GM12875 (cell line): ENCODE measurements at regions not wholly inside any gene's neighbourhood (a gene's known extent, or its start where the extent isn't known, plus 50 kb on each side); places are given as distances from the start of the nearest gene placed in this dataset.

ENCODE experiments used
- H3K4me3 ChIP-seq: one replicate; pipeline ENCODE4 v1.5.1; 2011; ENCODE audit warnings: low read depth, low read length, control low read depth
- TF ChIP-seq, protein P1 (sequence below): IDR thresholded peaks from 2 replicates; pipeline ENCODE4 v1.5.1; 2011; ENCODE audit warnings: low read depth, mild to moderate bottlenecking, control low read depth, inconsistent platforms, low read length, moderate library complexity, borderline replicate concordance; ENCODE audit not compliant: insufficient read depth

DNA sequence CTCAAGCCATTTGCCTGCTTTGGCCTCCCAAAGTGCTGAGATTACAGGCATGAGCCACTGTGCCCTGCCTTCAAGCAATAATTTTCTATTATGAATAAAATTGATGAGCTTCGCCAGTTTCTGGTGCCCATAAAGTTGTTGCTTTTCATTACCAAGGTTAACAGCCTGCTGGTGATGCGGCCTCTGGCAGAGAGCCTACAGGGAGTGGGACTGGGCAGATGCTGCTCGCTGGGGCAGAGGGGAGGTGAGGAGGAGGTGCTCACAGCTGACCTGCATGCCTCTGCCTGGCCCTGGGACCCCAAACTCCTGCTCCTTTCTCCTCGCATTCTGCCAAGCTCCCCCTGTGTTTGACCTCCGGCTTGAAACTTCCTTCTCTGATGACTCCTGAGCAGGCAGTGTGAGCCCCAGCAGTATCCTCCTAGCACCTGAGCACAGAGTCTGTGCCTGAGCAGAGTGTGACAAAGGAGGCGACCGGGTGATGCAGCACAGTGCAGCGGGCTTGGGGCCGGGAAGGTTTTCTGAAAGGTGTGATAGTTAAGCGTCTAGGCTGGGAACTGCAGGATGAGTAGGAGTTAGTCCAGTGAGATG, 56.1 kb upstream of the B3GAT1 start:
- TF ChIP-seq, protein P1, sequence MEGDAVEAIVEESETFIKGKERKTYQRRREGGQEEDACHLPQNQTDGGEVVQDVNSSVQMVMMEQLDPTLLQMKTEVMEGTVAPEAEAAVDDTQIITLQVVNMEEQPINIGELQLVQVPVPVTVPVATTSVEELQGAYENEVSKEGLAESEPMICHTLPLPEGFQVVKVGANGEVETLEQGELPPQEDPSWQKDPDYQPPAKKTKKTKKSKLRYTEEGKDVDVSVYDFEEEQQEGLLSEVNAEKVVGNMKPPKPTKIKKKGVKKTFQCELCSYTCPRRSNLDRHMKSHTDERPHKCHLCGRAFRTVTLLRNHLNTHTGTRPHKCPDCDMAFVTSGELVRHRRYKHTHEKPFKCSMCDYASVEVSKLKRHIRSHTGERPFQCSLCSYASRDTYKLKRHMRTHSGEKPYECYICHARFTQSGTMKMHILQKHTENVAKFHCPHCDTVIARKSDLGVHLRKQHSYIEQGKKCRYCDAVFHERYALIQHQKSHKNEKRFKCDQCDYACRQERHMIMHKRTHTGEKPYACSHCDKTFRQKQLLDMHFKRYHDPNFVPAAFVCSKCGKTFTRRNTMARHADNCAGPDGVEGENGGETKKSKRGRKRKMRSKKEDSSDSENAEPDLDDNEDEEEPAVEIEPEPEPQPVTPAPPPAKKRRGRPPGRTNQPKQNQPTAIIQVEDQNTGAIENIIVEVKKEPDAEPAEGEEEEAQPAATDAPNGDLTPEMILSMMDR = no peak
- no peak overlapping the region for H3K4me3 ChIP-seq

DNA sequence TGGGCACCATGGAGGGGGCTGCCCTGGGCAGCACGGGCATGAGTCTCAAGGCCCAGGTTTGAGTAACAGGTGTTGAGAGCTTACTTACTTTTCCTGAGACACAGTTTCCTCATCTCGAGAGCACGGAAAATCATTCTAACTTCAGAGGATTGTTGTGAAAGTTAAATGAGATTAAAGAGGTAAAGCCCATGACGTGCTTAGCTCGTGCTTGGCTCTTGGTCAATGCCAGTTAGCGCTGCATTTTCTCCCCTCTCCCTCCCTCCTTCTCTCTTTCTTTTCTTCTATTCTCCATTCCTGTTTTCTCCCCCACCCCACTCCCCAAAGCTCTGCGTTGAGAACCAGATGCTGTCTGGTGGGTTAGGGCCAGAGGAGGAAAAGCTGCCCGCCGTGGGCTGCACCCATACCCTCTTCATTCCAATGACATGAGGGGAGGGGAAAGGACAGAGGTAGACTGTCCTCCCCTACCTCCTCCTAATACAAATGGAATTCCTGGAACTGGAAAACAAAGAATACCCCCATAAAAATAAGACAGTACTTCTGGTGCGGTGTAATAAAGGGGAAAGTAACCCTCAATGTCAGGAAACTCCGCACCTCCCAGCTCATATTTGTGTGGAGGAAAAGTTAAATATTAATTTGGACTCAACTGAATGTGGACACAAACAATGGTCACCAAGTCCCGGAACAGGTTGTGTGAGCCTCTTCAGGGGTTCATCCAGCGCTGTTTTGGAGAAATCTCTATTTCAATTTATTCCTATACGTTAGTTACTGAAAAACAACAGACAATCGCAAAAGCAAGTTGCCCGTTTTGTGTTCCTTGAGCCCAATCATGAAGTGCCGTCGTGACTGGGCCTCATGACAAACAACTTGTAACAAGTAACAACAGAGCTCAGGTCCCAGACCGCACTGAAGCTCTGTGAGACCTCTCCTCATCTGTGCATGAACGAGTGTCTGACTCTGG, 54.8 kb upstream of the B3GAT1 start:
- TF ChIP-seq, protein P1 = no peak
- H3K4me3 ChIP-seq = no peak overlapping the region

GRCh38 chr11:134466156-134466555, 54.1 kb upstream of the B3GAT1 start:
- TF ChIP-seq, protein P1 = no peak
- H3K4me3 ChIP-seq = no peak overlapping the region

DNA sequence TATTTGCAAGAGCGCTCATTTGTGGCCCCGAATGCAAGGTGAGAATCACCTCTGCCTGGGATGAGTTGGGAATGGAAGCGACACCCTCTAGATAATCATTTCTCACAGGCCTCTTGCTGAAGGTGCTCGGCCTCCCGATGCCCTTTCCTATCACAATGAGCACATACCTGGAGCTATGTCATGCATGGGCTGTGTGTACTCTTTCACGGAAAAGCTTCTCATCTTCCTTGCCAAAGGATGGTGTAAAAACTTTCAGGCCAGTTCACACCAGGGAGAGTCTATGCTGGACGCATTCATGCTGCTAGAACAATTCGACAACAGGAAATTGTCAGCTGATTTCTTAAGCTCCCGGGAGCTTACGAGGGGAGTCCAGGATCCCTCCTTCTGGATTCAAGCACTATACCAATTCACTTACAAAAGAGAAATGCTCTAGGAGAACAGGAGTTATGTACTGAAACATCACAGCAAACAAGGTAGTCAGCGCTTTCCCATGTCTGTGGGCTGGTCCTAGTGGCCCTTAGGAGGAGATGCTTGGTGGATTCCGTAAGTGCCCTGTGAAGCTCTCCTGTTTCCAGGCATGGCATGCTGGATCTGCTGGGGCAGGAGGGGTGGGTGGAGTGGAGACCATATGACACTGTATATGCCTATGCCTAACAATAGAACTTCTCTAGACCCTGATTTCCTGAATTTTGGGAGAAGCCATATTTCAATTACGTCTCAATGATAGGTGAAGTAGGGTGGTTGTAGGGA, 53.1 kb upstream of the B3GAT1 start:
- no peak overlapping the region for H3K4me3 ChIP-seq
- TF ChIP-seq, protein P1 = no peak

DNA sequence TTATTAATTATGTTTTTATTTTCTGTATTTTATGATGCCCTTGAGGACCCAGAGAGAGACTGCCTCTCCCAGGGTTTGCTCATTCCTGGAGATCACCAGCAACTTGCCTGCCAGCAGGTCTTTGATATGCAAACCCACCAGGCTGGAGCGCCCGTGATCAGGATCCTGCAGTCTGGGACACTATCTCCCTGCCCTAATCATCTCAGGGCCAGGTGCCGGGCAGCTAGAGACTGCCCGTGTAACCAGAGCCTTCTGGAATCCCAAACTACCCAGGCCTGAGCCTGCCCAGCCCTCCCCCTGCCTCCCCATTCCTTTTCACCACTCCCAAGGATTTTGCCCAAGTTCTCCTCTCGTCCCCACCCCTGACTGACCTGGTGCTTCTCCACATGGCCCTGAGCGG, 52.2 kb upstream of the B3GAT1 start:
- H3K4me3 ChIP-seq = no peak overlapping the region
- TF ChIP-seq, protein P1 = no peak

- no peak overlapping the region for H3K4me3 ChIP-seq
- TF ChIP-seq, protein P1 = no peak
Observed at GRCh38 chr11:134463716-134464115, 51.7 kb upstream of the B3GAT1 start.
